Posterior vena cava (tissue), 2 donors: ENCODE measurements at regions not wholly inside any gene's neighbourhood (a gene's known extent, or its start where the extent isn't known, plus 50 kb on each side); places are given as distances from the start of the nearest gene placed in this dataset.
"Not testable (repeated sequence)": the region's sequence is repeated elsewhere in the genome, so short reads cannot be mapped to it uniquely, and the experiment has no call there.

Experiments
- DNase-seq: peaks from one replicate; pipeline ENCODE4 v3.0.0-alpha.2; 2020; ENCODE audit warnings: low spot score
- intact Hi-C, 2 donors: fragments of 100-400 bp; cut with DNase I; formaldehyde crosslinking; loops; one replicate each; pipeline versions ENCODE4 v1.14.1 to v1.14.2; 2022 to 2023
- donor health status: DM: yes; HTN: yes; CAD: no.
- donor health status: DM: yes; HTN: yes; CAD: no.

- no peak for DNase-seq
- intact Hi-C loops, result no loop called here
Measured at GRCh38 chr7:12456506-12456905, 52.8 kb upstream of the VWDE start.

DNA sequence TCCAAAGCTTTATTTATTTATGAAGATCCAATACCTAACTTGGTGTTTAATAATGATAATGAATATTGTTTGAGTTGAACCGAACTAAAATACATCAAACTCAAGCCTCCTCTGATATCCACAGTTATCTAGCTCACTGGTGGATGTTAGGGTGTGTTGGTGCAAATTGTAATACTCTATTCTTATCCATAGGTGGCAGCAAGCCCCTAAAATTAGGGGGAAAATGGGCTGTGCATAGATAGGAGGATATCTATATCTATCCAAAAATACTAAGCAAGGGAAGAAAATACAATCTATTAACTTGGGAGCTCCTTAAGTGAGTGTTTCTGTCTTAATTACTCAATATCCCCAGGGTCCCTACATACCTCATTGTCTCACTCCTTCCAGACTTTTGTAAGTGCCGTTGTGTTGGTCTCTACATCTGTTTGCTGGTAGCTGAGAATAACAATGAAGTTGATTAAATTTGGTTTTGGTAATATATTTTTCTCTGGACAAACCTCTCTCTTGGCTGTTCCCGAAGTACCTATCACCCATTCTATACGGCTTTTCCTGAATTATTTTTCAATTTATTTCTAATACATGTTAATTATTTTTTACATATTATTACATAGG, 55.0 kb upstream of the VWDE start:
- intact Hi-C loops, result no loop called here
- DNase-seq, result no peak

- intact Hi-C loops, result no loop called here
Measured at GRCh38 chr7:12467837-12468236, 64.2 kb upstream of the VWDE start.

GRCh38 chr7:12469568-12469967, 65.9 kb upstream of the VWDE start:
- intact Hi-C loops, result no loop called here
- DNase-seq, result no peak

More at GRCh38 chr7:12467837-12468236, 64.2 kb upstream of the VWDE start:
- no peak for DNase-seq

- intact Hi-C loops, result no loop called here
- DNase-seq, result no peak
Measured at GRCh38 chr7:12470930-12471329, 67.3 kb upstream of the VWDE start.

DNA sequence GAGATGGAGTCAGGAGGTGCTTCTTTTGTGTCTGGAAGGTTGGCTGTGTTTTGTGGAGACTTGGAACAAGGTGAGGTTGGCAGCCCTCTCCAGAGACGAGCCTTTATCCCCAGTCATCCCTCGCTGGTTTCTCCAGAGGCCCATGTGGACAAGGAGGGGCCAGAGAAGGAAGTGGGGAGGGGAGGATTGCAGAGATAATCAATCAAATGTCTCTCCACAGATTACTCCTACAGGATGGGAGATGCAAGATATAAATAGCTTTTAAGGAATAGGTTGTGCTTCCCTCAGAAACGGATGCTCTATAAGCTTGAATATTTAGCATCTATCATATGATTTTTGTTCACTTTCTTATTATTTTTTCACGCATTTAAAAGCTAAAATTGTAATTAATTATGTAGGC, 70.4 kb upstream of the VWDE start:
- DNase-seq, result no peak
- intact Hi-C loops, result no loop called here

DNA sequence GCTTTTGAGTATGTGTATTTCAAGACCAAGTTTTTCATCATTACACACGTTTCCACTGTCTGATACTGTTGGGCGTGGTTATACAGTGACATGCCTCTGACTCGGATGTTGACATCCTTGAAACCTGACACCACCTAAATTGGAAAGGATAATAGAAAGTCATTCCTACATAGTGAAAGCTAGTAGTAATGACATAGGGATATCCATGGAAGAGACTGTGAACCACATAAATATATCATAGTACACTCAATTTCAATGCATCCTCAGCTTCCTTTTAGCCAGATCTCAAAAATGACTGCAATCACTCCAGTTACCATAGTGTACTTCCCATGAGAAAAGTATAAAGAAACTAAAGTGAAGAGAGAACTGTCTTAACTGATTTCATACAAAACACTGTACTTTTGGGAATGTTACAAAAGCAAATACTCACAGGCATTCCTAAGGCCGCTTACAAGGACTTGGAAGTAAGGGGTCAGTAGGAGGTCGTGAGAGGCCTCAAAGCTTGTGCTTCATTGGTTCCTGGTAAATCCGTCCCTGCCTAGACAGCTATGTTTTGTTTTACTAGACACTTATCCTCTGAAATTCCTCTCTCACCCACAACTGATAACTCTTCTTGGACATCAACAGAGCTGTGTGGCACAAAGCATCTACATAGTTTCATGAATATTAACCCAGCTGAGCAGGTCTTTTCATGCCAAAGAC, 71.8 kb upstream of the VWDE start:
- no peak for DNase-seq

GRCh38 chr7:12477620-12478019, 74.0 kb upstream of the VWDE start:
- intact Hi-C loops, result no loop called here
- no peak for DNase-seq

More for the DNA sequence above, 71.8 kb upstream of the VWDE start:
- intact Hi-C loops, result loop anchor here in 1 of 2 donors (1.0 kb wide), 1 partner anchor 10 kb away; no protein-coding TSS in a partner anchor

GRCh38 chr7:12481722-12482121, 78.1 kb upstream of the VWDE start:
- intact Hi-C loops, result no loop called here
- no peak for DNase-seq

DNA sequence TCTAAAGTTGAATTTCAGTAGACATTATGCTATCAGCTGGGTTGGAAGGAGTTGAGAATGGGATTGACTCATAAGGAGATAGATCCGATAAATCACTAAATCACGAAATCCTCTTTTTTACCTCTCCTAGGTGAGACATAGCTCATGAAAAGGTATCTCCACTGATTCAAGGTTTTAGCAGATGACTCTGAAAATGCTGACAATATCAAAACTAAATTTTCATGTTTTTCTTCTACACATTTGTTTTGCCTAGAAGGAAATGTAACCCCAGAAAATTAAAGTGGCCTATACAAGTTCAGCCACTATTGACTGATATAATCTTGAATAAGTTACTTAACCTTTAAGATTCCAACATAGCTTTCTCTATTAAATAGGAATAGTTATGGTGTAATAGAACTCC, 82.2 kb upstream of the VWDE start:
- DNase-seq, result no peak
- intact Hi-C loops, result no loop called here

DNA sequence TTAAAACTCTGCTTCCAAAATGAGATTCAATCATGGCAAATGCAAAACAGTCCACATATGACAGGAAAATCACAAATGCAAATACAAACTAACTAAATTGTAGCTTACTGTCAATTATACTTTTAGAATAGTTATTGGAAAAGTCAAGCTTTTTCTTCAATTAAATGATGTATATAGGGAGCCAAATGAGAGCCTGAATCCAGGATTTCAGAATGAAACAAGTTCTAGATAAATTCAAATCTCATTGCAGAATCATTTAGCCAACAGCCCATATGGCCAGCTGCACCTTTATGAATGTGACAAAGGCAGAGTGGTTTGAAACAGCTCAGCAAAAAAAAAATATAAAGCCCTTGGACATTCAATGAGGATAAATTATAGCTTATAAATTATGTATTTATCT, 82.2 kb upstream of the SCIN start:
- intact Hi-C loops, result no loop called here
- DNase-seq, result no peak

- no peak for DNase-seq
- intact Hi-C loops, result no loop called here
Measured at GRCh38 chr7:12490107-12490688, 80.3 kb upstream of the SCIN start.

- DNase-seq, result no peak
- intact Hi-C loops, result no loop called here
Measured at GRCh38 chr7:12490940-12491339, 79.6 kb upstream of the SCIN start.

DNA sequence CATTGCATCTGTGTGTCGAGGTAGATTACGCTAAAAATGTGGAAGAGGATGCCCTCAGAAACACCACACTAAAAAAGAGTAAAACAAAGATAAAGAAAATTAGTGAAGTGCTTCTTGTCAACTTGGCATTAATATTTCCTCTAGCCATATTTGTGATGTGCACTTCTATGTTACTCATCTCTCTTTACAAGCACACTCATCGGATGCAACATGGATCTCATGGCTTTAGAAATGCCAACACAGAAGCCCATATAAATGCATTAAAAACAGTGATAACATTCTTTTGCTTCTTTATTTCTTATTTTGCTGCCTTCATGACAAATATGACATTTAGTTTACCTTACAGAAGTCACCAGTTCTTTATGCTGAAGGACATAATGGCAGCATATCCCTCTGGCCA, 79.0 kb upstream of the SCIN start:
- DNase-seq, result no peak
- intact Hi-C loops, result no loop called here

DNA sequence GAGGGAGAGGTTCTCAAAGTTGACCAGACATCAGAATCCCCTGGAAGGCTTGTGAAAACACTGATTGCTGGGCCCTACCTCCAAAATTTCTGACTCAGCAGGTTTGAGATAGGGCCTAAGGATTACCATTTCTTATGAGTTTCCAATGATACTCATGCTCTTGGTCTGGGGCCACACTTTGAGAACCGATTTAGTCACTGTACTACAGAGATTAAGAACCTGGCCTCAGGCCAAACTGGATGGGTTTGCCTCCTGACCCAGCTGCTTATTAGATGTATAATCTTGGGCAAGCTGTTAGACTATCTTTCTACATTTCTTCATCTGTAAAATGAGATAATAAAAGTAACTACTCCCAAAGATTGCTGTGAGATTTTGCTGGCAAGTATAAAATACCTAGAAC, 77.1 kb upstream of the SCIN start:
- no peak for DNase-seq
- intact Hi-C loops, result no loop called here

- no peak for DNase-seq
- intact Hi-C loops, result no loop called here
Measured at GRCh38 chr7:12493863-12494686, 76.4 kb upstream of the SCIN start.

- intact Hi-C loops, result no loop called here
- DNase-seq, result no peak
Measured at GRCh38 chr7:12494687-12495024, 75.9 kb upstream of the SCIN start.

GRCh38 chr7:12496901-12497674, 73.4 kb upstream of the SCIN start:
- DNase-seq, intact Hi-C loops: not testable (repeated sequence)

GRCh38 chr7:12504149-12504548, 66.4 kb upstream of the SCIN start:
- DNase-seq, result no peak
- intact Hi-C loops, result no loop called here

GRCh38 chr7:12508005-12508404, 62.5 kb upstream of the SCIN start:
- DNase-seq, result no peak

More at GRCh38 chr7:12508005-12508404, 62.5 kb upstream of the SCIN start:
- intact Hi-C loops, result no loop called here
